ENCODE measurements at regions not wholly inside any gene's neighbourhood (a gene's known extent, or its start where the extent isn't known, plus 50 kb on each side); places are given as distances from the start of the nearest gene placed in this dataset.

DNA sequence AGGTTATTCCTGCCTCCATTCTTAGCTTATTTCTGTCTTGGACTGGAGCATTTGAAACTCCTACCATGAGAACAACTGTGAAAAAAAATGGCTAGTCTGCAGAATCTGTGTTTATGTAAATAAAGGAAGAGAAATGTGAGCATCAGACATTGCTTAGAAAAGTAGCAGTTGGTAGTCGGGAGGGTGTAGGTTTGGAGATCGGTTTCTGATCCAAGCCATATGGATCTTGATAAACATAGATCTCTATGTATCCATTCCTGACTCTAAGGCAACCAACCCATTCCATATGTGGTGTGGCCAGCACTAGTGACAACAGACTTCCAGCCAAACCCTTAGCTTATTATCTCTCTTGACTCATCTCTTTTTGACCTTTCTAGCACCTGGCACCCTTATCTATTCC, 127.1 kb downstream of the NMUR2 start:
- no peak for DNase-seq (ENCODE audit: extremely low spot score, unreplicated experiment)
- Mint-ChIP-seq H3K27ac (ENCODE audit: unreplicated experiment) (no peak overlapping the region), H3K27me3 (ENCODE audit: unreplicated experiment) (no peaks in the 10 kb centered on the region), H3K4me3 (ENCODE audit: unreplicated experiment) (no peak overlapping the region), H3K4me1 (ENCODE audit: unreplicated experiment) (no peaks in the 10 kb centered on the region), H3K36me3 (ENCODE audit: unreplicated experiment) (no peaks in the 10 kb centered on the region), H3K9me3 (ENCODE audit: unreplicated experiment) (no peaks in the 10 kb centered on the region)
- TF ChIP-seq, protein P1, sequence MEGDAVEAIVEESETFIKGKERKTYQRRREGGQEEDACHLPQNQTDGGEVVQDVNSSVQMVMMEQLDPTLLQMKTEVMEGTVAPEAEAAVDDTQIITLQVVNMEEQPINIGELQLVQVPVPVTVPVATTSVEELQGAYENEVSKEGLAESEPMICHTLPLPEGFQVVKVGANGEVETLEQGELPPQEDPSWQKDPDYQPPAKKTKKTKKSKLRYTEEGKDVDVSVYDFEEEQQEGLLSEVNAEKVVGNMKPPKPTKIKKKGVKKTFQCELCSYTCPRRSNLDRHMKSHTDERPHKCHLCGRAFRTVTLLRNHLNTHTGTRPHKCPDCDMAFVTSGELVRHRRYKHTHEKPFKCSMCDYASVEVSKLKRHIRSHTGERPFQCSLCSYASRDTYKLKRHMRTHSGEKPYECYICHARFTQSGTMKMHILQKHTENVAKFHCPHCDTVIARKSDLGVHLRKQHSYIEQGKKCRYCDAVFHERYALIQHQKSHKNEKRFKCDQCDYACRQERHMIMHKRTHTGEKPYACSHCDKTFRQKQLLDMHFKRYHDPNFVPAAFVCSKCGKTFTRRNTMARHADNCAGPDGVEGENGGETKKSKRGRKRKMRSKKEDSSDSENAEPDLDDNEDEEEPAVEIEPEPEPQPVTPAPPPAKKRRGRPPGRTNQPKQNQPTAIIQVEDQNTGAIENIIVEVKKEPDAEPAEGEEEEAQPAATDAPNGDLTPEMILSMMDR (IDR thresholded peaks at IDR 0.05) = no peak

DNA sequence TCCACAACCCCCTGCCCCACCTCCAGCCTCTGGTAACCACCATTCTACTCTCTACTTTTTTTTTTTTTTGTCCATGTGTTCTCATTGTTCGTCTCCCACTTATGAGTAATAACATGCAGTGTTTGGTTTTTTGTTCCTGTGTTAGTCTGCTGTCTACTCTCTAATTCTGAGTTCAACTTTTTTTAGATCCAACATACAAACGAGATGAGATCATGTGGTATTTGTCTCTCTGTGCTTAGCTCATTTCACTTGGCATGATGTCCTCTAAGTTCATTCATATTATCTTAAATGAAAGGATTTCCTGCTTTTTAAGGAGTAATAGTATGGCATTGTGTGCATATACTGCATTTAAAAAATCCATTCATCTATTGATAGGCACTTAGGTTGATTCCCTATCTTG, 130.9 kb downstream of the NMUR2 start:
- TF ChIP-seq, protein P1 (IDR thresholded peaks at IDR 0.05) = no peak

DNA sequence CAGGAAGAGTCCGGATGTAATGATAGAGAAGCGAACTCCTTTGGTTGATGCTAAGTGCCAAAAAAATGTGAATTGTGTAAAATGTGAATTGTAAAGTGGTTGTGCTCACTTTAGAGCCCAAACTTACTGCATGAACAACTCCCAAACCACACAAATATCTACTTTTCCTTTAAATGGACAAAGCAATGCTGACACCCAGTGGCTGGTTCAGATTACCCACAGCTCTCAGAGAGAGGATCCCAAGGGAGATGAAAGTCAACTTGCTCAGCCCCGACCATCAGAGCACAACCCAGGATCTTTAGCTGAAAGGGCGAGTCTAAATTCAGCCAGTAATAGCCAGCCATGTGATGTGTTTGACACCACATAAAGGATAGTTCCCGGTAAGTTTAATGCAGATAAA, 133.7 kb downstream of the NMUR2 start:
- TF ChIP-seq, protein P1 (IDR thresholded peaks at IDR 0.05) = peak; percentile 12
- H3K9me3 Mint-ChIP-seq (ENCODE audit: unreplicated experiment) = no peaks in the 10 kb centered on the region
- no peaks in the 10 kb centered on the region for H3K27me3 Mint-ChIP-seq (ENCODE audit: unreplicated experiment)
- H3K4me1 Mint-ChIP-seq (ENCODE audit: unreplicated experiment) = no peaks in the 10 kb centered on the region
- H3K4me3 Mint-ChIP-seq (ENCODE audit: unreplicated experiment) = no peak overlapping the region
- no peak for DNase-seq (ENCODE audit: extremely low spot score, unreplicated experiment)
- H3K27ac Mint-ChIP-seq (ENCODE audit: unreplicated experiment) = no peak overlapping the region
- H3K36me3 Mint-ChIP-seq (ENCODE audit: unreplicated experiment) = no peaks in the 10 kb centered on the region

More for the DNA sequence above, 130.9 kb downstream of the NMUR2 start:
- Mint-ChIP-seq H3K9me3 (ENCODE audit: unreplicated experiment) (no peaks in the 10 kb centered on the region), H3K4me1 (ENCODE audit: unreplicated experiment) (no peaks in the 10 kb centered on the region), H3K36me3 (ENCODE audit: unreplicated experiment) (no peaks in the 10 kb centered on the region), H3K27me3 (ENCODE audit: unreplicated experiment) (no peaks in the 10 kb centered on the region), H3K27ac (ENCODE audit: unreplicated experiment) (no peak overlapping the region), H3K4me3 (ENCODE audit: unreplicated experiment) (no peak overlapping the region)
- no peak for DNase-seq (ENCODE audit: extremely low spot score, unreplicated experiment)

DNA sequence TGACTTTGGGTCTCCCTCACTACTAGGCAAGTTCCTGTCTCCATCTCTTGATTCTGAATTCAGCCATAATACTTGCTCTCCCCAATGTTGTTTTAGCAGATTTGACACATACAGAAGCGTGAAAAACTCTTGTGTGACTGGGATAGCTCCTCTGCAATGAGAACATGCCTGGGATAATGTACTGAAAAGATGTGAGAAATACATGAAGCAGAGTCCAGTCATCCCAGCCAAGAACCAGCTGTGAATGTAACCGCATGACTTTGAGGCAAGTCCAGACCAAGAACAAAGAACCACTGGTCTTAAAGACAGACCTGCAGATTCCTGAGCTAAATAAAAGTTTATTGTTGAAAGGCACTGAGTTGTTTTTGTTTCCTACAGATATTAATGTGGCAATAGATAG, 135.0 kb downstream of the NMUR2 start:
- Mint-ChIP-seq H3K4me1 (ENCODE audit: unreplicated experiment) (no peaks in the 10 kb centered on the region), H3K27me3 (ENCODE audit: unreplicated experiment) (no peaks in the 10 kb centered on the region), H3K36me3 (ENCODE audit: unreplicated experiment) (no peaks in the 10 kb centered on the region), H3K4me3 (ENCODE audit: unreplicated experiment) (no peak overlapping the region), H3K27ac (ENCODE audit: unreplicated experiment) (no peak overlapping the region), H3K9me3 (ENCODE audit: unreplicated experiment) (no peaks in the 10 kb centered on the region)
- DNase-seq (ENCODE audit: extremely low spot score, unreplicated experiment) = no peak
- TF ChIP-seq, protein P1 (IDR thresholded peaks at IDR 0.05) = no peak

DNA sequence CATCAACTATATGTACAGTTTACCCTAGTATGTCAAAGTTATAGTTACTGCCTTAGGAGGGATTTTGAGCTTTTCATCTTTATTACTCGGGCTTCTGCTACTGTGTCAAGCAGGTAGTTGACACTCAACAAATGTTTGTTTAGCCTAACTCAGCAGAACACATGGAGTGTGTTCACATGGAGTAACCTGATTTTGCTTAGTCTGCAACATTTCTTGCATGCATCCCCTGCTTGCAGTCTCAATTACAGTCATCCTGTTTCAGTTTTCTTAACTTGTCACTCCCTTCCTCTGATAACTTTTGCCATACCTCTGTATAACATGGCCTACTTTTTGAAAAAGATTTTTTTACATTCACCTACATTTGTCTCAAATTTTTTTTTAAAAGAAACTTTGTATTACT, 135.5 kb downstream of the NMUR2 start:
- no peaks in the 10 kb centered on the region for H3K36me3 Mint-ChIP-seq (ENCODE audit: unreplicated experiment)
- H3K27me3 Mint-ChIP-seq (ENCODE audit: unreplicated experiment) = no peaks in the 10 kb centered on the region
- H3K4me1 Mint-ChIP-seq (ENCODE audit: unreplicated experiment) = no peaks in the 10 kb centered on the region
- TF ChIP-seq, protein P1 (IDR thresholded peaks at IDR 0.05) = no peak
- no peak overlapping the region for H3K27ac Mint-ChIP-seq (ENCODE audit: unreplicated experiment)
- no peaks in the 10 kb centered on the region for H3K9me3 Mint-ChIP-seq (ENCODE audit: unreplicated experiment)
- no peak overlapping the region for H3K4me3 Mint-ChIP-seq (ENCODE audit: unreplicated experiment)
- no peak for DNase-seq (ENCODE audit: extremely low spot score, unreplicated experiment)

All from osteocyte (in vitro differentiated cells).